ENCODE measurements at regions not wholly inside any gene's neighbourhood (a gene's known extent, or its start where the extent isn't known, plus 50 kb on each side); places are given as distances from the start of the nearest gene placed in this dataset.

GRCh38 chr6:8803181-8803760, 367.9 kb upstream of the SLC35B3 start:
- POLR2A ChIA-PET (ENCODE audit: unreplicated experiment), result no interaction called here
- dilution Hi-C loops (cut with HindIII; ENCODE audit: low sequenced_read_pairs, unreplicated experiment), result no loop called here

More at GRCh38 chr6:8803181-8803760, 367.9 kb upstream of the SLC35B3 start:
- no peak overlapping the region for H3K4ac ChIP-seq (ENCODE audit: low read depth, low read length)
- H2BK15ac ChIP-seq (ENCODE audit: low read depth, low read length), result no peak overlapping the region
- H3K4me1 ChIP-seq (ENCODE audit: control insufficient read depth, insufficient read depth, low read length), result no peaks in the 10 kb centered on the region
- H3K27ac ChIP-seq (ENCODE audit: insufficient read depth, low read length), result no peak overlapping the region
- no peak overlapping the region for H3K4me3 ChIP-seq (ENCODE audit: insufficient read depth, low read depth, low read length)
- intact Hi-C loops (cut with micrococcal nuclease) (no loop called here), in situ Hi-C loops (cut with MboI; ENCODE audit: low sequenced_read_pairs) (no loop called here)
- ATAC-seq (ENCODE audit: low read depth) (no peak), DNase-seq (no peak)
- H3K79me1 ChIP-seq (ENCODE audit: low read depth in 1 of 2, low read length in 2 of 2), result no peaks in the 10 kb centered on the region
- no peak overlapping the region for H3K23ac ChIP-seq (ENCODE audit: low read depth, low read length)
- H2BK5ac ChIP-seq (ENCODE audit: low read depth, low read length, poor library complexity, severe bottlenecking), result no peak overlapping the region
- no peaks in the 10 kb centered on the region for H3K36me3 ChIP-seq (ENCODE audit: control insufficient read depth, insufficient read depth, low read length)
- H2AK9ac ChIP-seq (replicated peaks; ENCODE audit: low read depth, low read length, poor library complexity), result no peak overlapping the region
- no CpG with 5 or more reads among the region's 2 CpGs for WGBS, 2 experiments (ENCODE audit: extremely low coverage in 2 of 2, insufficient read length in 1 of 2)
- no peaks in the 10 kb centered on the region for H3K27me3 ChIP-seq (ENCODE audit: control insufficient read depth, insufficient read depth, low read length)
- no peak overlapping the region for H2BK20ac ChIP-seq (ENCODE audit: low read depth, low read length)
- H3K14ac ChIP-seq (replicated peaks; ENCODE audit: low read depth, low read length), result no peak overlapping the region
- no peak overlapping the region for H4K8ac ChIP-seq (ENCODE audit: low read depth in 2 of 2, low read length in 2 of 2)
- no peak overlapping the region for H4K5ac ChIP-seq (ENCODE audit: low read depth, low read length)
- CTCF ChIA-PET, result no interaction called here
- no peak overlapping the region for H4K91ac ChIP-seq (ENCODE audit: insufficient read depth, low read depth, low read length)
- TF ChIP-seq MAZ (IDR thresholded peaks at IDR 0.05; ENCODE audit: borderline replicate concordance, low read depth, low read length), result no peak
- TF ChIP-seq CHD1 (IDR thresholded peaks at IDR 0.05; ENCODE audit: low read depth, low read length), result no peak
- TF ChIP-seq MXI1 (IDR thresholded peaks at IDR 0.05; ENCODE audit: borderline replicate concordance, low read depth, low read length), result no peak
- no peak for TF ChIP-seq RCOR1 (IDR thresholded peaks at IDR 0.05; ENCODE audit: insufficient replicate concordance, low read length)
- TF ChIP-seq, protein P1, sequence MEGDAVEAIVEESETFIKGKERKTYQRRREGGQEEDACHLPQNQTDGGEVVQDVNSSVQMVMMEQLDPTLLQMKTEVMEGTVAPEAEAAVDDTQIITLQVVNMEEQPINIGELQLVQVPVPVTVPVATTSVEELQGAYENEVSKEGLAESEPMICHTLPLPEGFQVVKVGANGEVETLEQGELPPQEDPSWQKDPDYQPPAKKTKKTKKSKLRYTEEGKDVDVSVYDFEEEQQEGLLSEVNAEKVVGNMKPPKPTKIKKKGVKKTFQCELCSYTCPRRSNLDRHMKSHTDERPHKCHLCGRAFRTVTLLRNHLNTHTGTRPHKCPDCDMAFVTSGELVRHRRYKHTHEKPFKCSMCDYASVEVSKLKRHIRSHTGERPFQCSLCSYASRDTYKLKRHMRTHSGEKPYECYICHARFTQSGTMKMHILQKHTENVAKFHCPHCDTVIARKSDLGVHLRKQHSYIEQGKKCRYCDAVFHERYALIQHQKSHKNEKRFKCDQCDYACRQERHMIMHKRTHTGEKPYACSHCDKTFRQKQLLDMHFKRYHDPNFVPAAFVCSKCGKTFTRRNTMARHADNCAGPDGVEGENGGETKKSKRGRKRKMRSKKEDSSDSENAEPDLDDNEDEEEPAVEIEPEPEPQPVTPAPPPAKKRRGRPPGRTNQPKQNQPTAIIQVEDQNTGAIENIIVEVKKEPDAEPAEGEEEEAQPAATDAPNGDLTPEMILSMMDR (conservative IDR thresholded peaks at IDR 0.05; ENCODE audit: low read depth, low read length), result no peak
- no peak for TF ChIP-seq SMC3 (IDR thresholded peaks at IDR 0.05; ENCODE audit: low read depth, low read length)
- no peak for TF ChIP-seq POLR2A (IDR thresholded peaks at IDR 0.05; ENCODE audit: low read depth, low read length)
- no peak for TF ChIP-seq RFX5 (IDR thresholded peaks at IDR 0.05; ENCODE audit: low read depth, low read length)
- TF ChIP-seq CEBPB (IDR thresholded peaks at IDR 0.05; ENCODE audit: low read depth, low read length), result no peak
- TF ChIP-seq, protein P2, sequence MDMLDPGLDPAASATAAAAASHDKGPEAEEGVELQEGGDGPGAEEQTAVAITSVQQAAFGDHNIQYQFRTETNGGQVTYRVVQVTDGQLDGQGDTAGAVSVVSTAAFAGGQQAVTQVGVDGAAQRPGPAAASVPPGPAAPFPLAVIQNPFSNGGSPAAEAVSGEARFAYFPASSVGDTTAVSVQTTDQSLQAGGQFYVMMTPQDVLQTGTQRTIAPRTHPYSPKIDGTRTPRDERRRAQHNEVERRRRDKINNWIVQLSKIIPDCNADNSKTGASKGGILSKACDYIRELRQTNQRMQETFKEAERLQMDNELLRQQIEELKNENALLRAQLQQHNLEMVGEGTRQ (IDR thresholded peaks at IDR 0.05; ENCODE audit: low read depth, low read length), result no peak
- no peak for TF ChIP-seq NFE2L2 (IDR thresholded peaks at IDR 0.05; ENCODE audit: low read depth, low read length)
- TF ChIP-seq ELK1 (IDR thresholded peaks at IDR 0.05; ENCODE audit: borderline replicate concordance, low read depth, low read length), result no peak
- no peak for TF ChIP-seq RAD21 (IDR thresholded peaks at IDR 0.05; ENCODE audit: low read length)
- TF ChIP-seq BHLHE40 (IDR thresholded peaks at IDR 0.05; ENCODE audit: low read depth, low read length), result no peak
- no peak for TF ChIP-seq MAFK (IDR thresholded peaks at IDR 0.05; ENCODE audit: low read depth, low read length)
- no peak for TF ChIP-seq FOS (IDR thresholded peaks at IDR 0.05; ENCODE audit: low read depth, low read length)
- H4K20me1 ChIP-seq (ENCODE audit: insufficient read depth, low read length), result no peaks in the 10 kb centered on the region
- no peak overlapping the region for H3K56ac ChIP-seq (ENCODE audit: extremely low read depth, insufficient read depth, low read length)
- no peak overlapping the region for H3K18ac ChIP-seq (ENCODE audit: low read depth, low read length)
- H3K4me2 ChIP-seq (ENCODE audit: low read depth, low read length), result no peak overlapping the region
- no peaks in the 10 kb centered on the region for H3K9me1 ChIP-seq (ENCODE audit: insufficient read depth, low read length)
- H2BK120ac ChIP-seq (ENCODE audit: low read depth, low read length), result no peak overlapping the region
- no peak overlapping the region for H3K9ac ChIP-seq (ENCODE audit: low read depth, low read length)
- H2AFZ ChIP-seq (replicated peaks; ENCODE audit: low read length, poor library complexity), result no peak overlapping the region
- H2AK5ac ChIP-seq (ENCODE audit: low read depth, low read length), result no peak overlapping the region
- H3K9me3 ChIP-seq (ENCODE audit: control insufficient read depth, insufficient read depth, low read length), result peaks cover 10% of the 10 kb centered on the region
- BruUV-seq (replicated peaks), result no TSS peak
